Psoas muscle (tissue), 7 donors: ENCODE measurements at regions not wholly inside any gene's neighbourhood (a gene's known extent, or its start where the extent isn't known, plus 50 kb on each side); places are given as distances from the start of the nearest gene placed in this dataset.
A peak's percentile ranks its signal among the peaks of the same experiment; 100 is the strongest.
"Not testable (repeated sequence)": the region's sequence is repeated elsewhere in the genome, so short reads cannot be mapped to it uniquely, and the experiment has no call there.

ENCODE experiments used
- ATAC-seq, 4 donors: fragments of 200-7000 bp; cut with Tn5 transposase; one replicate each; pipeline ENCODE4 v1.9.1; 2020; ENCODE audit warnings: moderate library complexity in 3 of 4, mild to moderate bottlenecking in 2 of 4
- DNase-seq, 2 donors: peaks; one replicate each; pipeline ENCODE4 v3.0.0-alpha.2; 2020
- H3K27ac ChIP-seq: fragments of 200-600 bp; one replicate; pipeline ENCODE4 v1.8.0; 2022
- H3K27me3 ChIP-seq, 3 donors: fragments of 200-600 bp in 1 of 3; one replicate each; pipeline versions ENCODE4 v1.6.1 to v1.8.0; 2013 to 2022; ENCODE audit warnings: low read length in 2 of 3, mild to moderate bottlenecking in 2 of 3, moderate library complexity in 1 of 3; ENCODE audit not compliant: insufficient read depth in 3 of 3
- H3K36me3 ChIP-seq, 2 donors: fragments of 200-600 bp in 1 of 2; one replicate each; pipeline versions ENCODE4 v1.6.1 to v1.8.0; 2013 to 2022; ENCODE audit warnings: low read depth in 1 of 2, mild to moderate bottlenecking in 1 of 2, moderate library complexity in 1 of 2; ENCODE audit not compliant: insufficient read depth in 1 of 2
- H3K4me1 ChIP-seq: fragments of 200-600 bp; one replicate; pipeline ENCODE4 v1.8.0; 2022
- H3K4me3 ChIP-seq: fragments of 200-600 bp; one replicate; pipeline ENCODE4 v1.8.0; 2022; ENCODE audit warnings: mild to moderate bottlenecking
- H3K9me3 ChIP-seq: fragments of 200-600 bp; one replicate; pipeline ENCODE4 v1.8.0; 2022
- WGBS, 3 donors: extraction: QIAGEN DNeasy Blood & Tissue Kit; methylation state at CpG; one replicate each; pipeline versions ENCODE4 v1.1.6 to v1.1.7; 2013; 5-methylcytosine and 5-hydroxymethylcytosine counted together
- intact Hi-C, 2 donors: fragments of 100-400 bp; cut with DNase I; formaldehyde crosslinking; loops; one replicate each; pipeline versions ENCODE4 v1.11.0 to v1.14.2; 2022
- donor health status: healthy with polysubstance abuse.
- donor health status: DM: no; HTN: no; CAD: no; lungs with moderate emphysema.
- donor health status: Bipolar disorder and iron deficiency.
- donor health status: healthy.
- donor health status: DM: yes; HTN: yes; CAD: no.
- donor health status: DM: no; HTN: no; CAD: no.
- donor health status: DM: yes; HTN: yes; CAD: no.

GRCh38 chr5:34196091-34196490 is 153.1 kb upstream of the C1QTNF3 start:
- H3K9me3 ChIP-seq, H3K4me3 ChIP-seq, intact Hi-C loops, H3K27me3 ChIP-seq, ATAC-seq, H3K27ac ChIP-seq, H3K4me1 ChIP-seq, H3K36me3 ChIP-seq: not testable (repeated sequence)
- 94 to 100% (median 98%) methylated on average over 6 to 7 of the region's 7 CpGs for whole genome bisulfite sequencing, 3 donors
- DNase-seq, result peak in 1 of 2 donors; percentile 34

- DNase-seq, H3K27me3 ChIP-seq, H3K27ac ChIP-seq, H3K4me1 ChIP-seq, H3K4me3 ChIP-seq, ATAC-seq, intact Hi-C loops, H3K36me3 ChIP-seq, H3K9me3 ChIP-seq: not testable (repeated sequence)
- WGBS, 3 donors, result 87 to 100% (median 97%) methylated on average over 1 of the region's 1 CpG
Observed at GRCh38 chr5:34205347-34205746, 162.3 kb upstream of the C1QTNF3 start.

GRCh38 chr5:34217386-34217785 is 174.4 kb upstream of the C1QTNF3 start:
- H3K4me3 ChIP-seq, DNase-seq, intact Hi-C loops, H3K4me1 ChIP-seq, ATAC-seq, H3K9me3 ChIP-seq, H3K27me3 ChIP-seq, H3K27ac ChIP-seq: not testable (repeated sequence)
- 84 to 86% (median 86%) methylated on average over 1 of the region's 1 CpG for WGBS, 3 donors
- H3K36me3 ChIP-seq, result peaks cover 0 to 11% of the 10 kb centered on the region in 2 donors

DNA sequence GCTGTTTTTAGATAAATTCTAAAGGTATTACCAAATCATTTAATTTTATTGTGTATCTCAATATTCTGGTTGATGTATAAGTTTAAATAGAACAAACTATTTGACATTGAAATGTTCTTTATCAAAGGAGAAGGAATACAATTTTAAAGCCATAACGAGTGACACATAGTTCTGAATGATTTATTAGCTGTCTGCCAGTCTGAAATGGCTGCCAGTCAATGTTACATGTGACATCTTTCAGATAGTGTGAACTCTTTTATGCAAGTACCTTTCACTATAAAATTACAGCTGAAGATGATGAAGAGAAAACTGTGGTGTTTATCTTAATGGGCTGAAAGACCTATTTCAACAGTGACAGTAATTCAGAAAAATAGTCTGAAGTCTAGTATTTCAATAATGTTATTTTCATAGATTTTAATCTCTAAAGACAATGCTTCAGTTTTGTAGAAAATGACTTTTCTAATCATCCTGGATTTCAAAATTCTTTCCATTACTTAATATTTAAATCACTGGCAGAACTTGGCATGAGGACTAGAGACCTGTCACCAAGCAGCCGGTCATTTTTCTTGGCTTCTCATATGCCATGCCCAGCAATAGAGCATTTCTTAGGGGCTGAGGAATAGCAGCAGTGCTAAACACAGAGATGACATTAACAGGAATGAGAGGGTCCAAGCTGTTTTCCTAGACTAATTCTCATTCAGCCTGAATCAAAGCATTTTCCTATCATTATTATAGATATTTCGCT is 178.5 kb upstream of the C1QTNF3 start:
- peaks cover 0 to 10% of the 10 kb centered on the region in 2 donors for H3K36me3 ChIP-seq
- H3K9me3 ChIP-seq, H3K27me3 ChIP-seq, DNase-seq, ATAC-seq, H3K27ac ChIP-seq, H3K4me1 ChIP-seq, H3K4me3 ChIP-seq, intact Hi-C loops: not testable (repeated sequence)
- WGBS, 3 donors, result 32 to 47% (median 44%) methylated on average over 3 of the region's 3 CpGs

DNA sequence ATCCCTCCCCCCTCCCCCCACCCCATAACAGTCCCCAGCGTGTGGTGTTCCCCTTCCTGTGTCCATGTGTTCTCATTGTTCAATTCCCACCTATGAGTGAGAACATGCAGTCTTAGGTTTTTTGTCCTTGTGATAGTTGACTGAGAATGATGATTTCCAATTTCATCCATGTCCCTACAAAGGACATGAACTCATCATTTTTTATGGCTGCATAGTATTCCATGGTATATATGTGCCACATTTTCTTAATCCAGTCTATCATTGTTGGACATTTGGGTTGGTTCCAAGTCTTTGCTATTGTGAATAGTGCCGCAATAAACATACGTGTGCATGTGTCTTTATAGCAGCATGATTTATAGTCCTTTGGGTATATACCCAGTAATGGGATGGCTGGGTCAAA is 180.1 kb upstream of the C1QTNF3 start:
- DNase-seq, H3K4me1 ChIP-seq, H3K27me3 ChIP-seq, H3K27ac ChIP-seq, intact Hi-C loops, H3K4me3 ChIP-seq, ATAC-seq, H3K9me3 ChIP-seq, H3K36me3 ChIP-seq: not testable (repeated sequence)
- WGBS, 3 donors, result 86 to 94% (median 92%) methylated on average over 1 of the region's 3 CpGs

DNA sequence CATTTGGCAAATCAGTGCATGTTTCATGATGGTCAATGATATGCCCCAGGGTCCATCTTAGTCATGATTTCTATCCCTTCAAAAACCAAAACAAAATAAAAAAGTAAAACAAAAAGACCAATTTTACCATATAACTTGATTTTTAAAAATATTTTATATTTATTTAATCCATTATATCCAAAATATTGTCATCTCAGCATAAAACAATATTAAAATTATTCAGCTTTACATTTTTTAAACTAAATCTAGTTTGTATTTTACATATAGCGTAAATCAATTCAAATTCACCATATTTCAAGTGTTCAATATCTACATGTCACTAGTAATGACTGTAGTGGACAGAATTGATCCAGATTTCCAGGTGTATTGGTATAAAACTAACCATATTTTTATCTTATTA is 187.4 kb upstream of the C1QTNF3 start:
- H3K36me3 ChIP-seq, H3K9me3 ChIP-seq, DNase-seq, ATAC-seq, intact Hi-C loops, H3K27ac ChIP-seq, H3K27me3 ChIP-seq, H3K4me1 ChIP-seq, H3K4me3 ChIP-seq: not testable (repeated sequence)
- WGBS, 3 donors, result 93 to 100% (median 100%) methylated on average over 1 of the region's 1 CpG

- peak overlapping the region; percentile 86 for H3K27ac ChIP-seq
- intact Hi-C loops, result not testable (repeated sequence)
Observed at GRCh38 chr5:34243802-34244201, 200.8 kb upstream of the C1QTNF3 start.

GRCh38 chr5:34244281-34245031 is 201.4 kb upstream of the C1QTNF3 start:
- DNase-seq (peak; percentile 74 to 84), ATAC-seq (peak; percentile 69 to 87 (median 80))
- H3K9me3 ChIP-seq, H3K36me3 ChIP-seq, intact Hi-C loops, H3K27me3 ChIP-seq, H3K4me1 ChIP-seq: not testable (repeated sequence)
- Histone ChIP-seq H3K4me3 (peak overlapping the region; percentile 68), H3K27ac (peak overlapping the region; percentile 86)
- WGBS, 3 donors, result 1 to 4% (median 4%) methylated on average over 3 to 22 of the region's 41 CpGs

More at GRCh38 chr5:34243802-34244201, 200.8 kb upstream of the C1QTNF3 start:
- H3K27me3 ChIP-seq, H3K9me3 ChIP-seq, DNase-seq, H3K36me3 ChIP-seq, ATAC-seq, H3K4me1 ChIP-seq: not testable (repeated sequence)
- peak overlapping the region; percentile 68 for H3K4me3 ChIP-seq

GRCh38 chr5:34245032-34245394 is 202.0 kb upstream of the C1QTNF3 start:
- peak overlapping the region; percentile 68 for H3K4me3 ChIP-seq
- DNase-seq, intact Hi-C loops, H3K4me1 ChIP-seq, H3K27me3 ChIP-seq, H3K9me3 ChIP-seq, H3K36me3 ChIP-seq: not testable (repeated sequence)
- peak; percentile 89 to 96 (median 92) for ATAC-seq
- peak overlapping the region; percentile 86 for H3K27ac ChIP-seq
- 0 to 10% methylated on average over 10 to 15 of the region's 31 CpGs; no CpG with 5 or more reads in 1 of the 3 donors for WGBS, 3 donors

- intact Hi-C loops, result not testable (repeated sequence)
Observed at GRCh38 chr5:34245813-34246212, 202.8 kb upstream of the C1QTNF3 start.

GRCh38 chr5:34258598-34258997 is 215.6 kb upstream of the C1QTNF3 start:
- intact Hi-C loops, DNase-seq, H3K27me3 ChIP-seq, H3K27ac ChIP-seq, H3K36me3 ChIP-seq, H3K9me3 ChIP-seq, H3K4me3 ChIP-seq, H3K4me1 ChIP-seq: not testable (repeated sequence)
- peak in 3 of 4 donors; percentile 67 to 85 (median 67) for ATAC-seq

More at GRCh38 chr5:34245813-34246212, 202.8 kb upstream of the C1QTNF3 start:
- not testable (repeated sequence) for ATAC-seq, H3K36me3 ChIP-seq, H3K9me3 ChIP-seq, H3K27me3 ChIP-seq, H3K4me1 ChIP-seq
- H3K27ac ChIP-seq, result peak overlapping the region; percentile 85
- DNase-seq, result peak in 1 of 2 donors; percentile 15
- WGBS, 3 donors, result 25 to 27% (median 25%) methylated on average over 2 of the region's 2 CpGs
- peak overlapping the region; percentile 56 for H3K4me3 ChIP-seq
